ENCODE measurements at regions not wholly inside any gene's neighbourhood (a gene's known extent, or its start where the extent isn't known, plus 50 kb on each side); places are given as distances from the start of the nearest gene placed in this dataset.

DNA sequence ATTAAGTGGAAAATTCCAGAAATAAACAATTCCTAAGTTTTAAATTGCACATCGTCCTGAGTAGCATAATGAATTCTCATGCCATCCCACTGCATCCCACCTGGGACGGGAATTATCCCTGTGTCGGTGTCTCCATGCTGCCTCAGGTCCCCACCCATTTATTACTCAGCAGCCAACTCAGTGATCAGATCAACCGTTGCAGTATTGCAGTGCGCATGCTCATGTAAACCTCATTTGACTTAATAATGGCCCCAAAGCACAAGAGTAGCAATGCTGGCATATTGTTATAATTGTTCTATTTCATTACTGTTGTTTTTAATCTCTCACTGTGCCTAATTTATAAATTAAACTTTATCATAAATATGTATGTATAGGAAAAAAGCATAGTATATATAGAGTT lies 214.4 kb downstream of the METTL4 start:
- TF ChIP-seq POLR2A (IDR thresholded peaks at IDR 0.05) = no peak
- TF ChIP-seq, protein P1, sequence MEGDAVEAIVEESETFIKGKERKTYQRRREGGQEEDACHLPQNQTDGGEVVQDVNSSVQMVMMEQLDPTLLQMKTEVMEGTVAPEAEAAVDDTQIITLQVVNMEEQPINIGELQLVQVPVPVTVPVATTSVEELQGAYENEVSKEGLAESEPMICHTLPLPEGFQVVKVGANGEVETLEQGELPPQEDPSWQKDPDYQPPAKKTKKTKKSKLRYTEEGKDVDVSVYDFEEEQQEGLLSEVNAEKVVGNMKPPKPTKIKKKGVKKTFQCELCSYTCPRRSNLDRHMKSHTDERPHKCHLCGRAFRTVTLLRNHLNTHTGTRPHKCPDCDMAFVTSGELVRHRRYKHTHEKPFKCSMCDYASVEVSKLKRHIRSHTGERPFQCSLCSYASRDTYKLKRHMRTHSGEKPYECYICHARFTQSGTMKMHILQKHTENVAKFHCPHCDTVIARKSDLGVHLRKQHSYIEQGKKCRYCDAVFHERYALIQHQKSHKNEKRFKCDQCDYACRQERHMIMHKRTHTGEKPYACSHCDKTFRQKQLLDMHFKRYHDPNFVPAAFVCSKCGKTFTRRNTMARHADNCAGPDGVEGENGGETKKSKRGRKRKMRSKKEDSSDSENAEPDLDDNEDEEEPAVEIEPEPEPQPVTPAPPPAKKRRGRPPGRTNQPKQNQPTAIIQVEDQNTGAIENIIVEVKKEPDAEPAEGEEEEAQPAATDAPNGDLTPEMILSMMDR (IDR thresholded peaks at IDR 0.05) = no peak

All from esophagus squamous epithelium (tissue), 4 donors.